GM21515 (cell line): ENCODE measurements at regions not wholly inside any gene's neighbourhood (a gene's known extent, or its start where the extent isn't known, plus 50 kb on each side); places are given as distances from the start of the nearest gene placed in this dataset.
"Not testable (repeated sequence)": the region's sequence is repeated elsewhere in the genome, so short reads cannot be mapped to it uniquely, and the experiment has no call there.

Source experiments
- ATAC-seq: cut with Tn5 transposase; IDR thresholded peaks from one replicate; pipeline ENCODE4 v1.9.1; 2021; ENCODE audit not compliant: unreplicated experiment

DNA sequence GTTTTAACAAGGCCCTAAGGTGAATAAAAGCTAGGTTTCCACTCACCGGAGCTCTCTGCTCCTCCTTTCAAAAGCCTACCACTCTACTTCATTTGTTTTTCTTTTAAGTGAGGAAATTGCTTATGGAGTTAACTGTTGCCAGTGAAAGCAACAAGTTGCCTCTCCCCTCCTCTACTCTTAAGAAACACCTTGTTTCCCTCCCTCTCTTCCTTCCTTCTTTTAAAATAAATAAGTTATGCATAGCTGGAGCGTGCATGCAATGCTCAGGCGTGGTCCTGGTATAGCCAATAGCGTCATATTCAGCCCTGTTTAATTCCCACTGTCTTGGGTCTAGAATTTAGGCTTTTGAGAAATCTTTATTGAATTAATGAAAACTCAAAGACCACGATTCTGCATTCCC, 101.1 kb upstream of the IGF1R start:
- no peak for ATAC-seq

DNA sequence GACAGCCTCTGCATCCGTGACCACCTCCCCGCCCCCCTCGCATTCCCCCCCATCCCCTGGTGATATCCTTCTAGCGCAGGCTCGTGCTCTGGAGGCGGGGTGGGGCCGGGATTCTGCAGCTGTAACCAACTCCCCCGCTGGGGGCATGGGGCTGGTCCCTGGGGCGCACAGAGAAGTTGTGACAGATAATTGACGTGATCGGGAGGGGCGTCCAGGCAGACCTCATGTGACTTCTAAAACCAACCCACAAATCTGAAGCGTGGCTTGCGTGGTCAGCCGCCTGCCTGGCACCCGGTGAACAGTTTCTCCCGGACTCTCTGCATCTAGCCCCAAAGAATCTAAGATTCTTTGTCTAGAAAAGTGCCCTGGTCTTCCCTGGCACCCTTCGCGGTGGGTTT, 100.6 kb upstream of the IGF1R start:
- ATAC-seq, result no peak

DNA sequence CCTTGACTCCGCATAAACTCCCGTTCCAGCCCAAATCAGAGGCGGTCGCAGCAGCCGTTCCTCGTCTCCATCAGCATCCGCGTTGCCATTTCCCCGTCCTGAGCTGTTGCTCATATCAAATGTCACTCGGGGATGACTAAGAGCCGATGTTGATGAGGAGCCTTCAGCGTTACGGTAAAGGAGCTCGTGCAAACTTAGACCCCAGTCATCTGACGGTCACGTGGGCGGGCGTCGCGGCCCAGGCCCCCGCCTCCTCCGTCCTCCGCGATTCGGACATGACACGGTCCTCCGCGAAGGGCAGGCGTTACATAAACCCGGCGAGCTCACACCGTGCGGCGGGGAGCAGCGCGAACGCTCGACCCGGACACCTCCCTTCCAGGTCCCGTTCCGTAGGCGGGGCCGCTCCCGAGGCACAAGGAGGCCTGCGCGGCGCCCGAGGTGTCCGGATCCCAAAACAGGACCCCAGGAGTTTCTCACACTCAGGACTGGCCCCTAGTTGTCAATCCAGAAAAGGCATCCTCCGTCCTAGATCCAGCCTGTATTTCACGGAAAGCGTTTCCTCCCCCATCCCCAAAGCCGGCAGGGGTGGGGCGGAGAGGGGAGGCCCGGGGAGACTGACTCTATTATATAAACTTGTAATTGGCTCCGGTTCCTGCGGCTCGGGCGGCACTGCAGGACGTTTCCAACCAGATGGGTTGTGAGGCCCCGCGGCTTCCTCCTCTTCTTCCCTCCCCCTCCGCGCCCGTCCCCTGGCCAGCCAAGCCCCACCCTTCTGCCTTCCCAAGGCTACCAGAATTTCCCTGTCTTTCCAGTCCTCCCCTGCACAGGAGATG, 100.0 kb upstream of the IGF1R start:
- no peak for ATAC-seq

DNA sequence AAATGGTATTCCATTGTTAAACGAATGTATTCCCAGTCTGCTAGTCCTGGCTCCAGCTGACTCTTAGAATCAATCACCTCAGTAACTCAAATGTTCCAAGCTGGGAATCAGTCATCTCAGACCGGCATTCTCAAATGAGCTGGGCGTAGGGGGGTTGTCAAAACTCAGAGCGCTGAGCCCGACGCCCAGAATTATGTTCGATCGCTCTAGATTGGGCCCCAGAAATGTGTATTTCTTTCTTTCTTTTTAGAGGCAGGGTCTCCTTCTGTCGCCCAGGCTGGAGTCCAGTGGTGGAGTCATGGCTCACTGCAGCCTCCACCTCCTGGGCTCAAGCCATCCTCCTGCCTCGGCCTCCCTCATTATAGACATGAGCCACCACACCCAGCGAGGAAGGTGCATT, 99.3 kb upstream of the IGF1R start:
- ATAC-seq, result no peak

DNA sequence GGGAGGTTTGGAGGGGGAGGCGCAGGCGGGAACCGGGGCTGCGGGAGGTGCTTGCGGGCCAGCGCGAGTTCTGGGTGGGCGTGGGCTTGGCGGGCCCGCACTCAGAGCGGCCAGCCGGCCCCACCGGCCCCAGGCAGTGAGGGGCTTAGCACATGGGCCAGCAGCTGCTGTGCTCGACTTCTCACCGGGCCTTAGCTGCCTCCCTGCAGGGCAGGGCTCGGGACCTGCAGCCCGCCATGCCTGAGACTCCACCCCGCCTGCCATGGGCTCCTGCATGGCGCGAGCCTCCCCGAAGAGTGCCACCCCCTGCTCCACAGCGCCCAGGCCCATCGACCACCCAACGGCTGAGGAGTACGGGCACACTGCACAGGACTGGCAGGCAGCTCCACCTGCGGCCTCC, 98.6 kb upstream of the IGF1R start:
- ATAC-seq, result no peak

DNA sequence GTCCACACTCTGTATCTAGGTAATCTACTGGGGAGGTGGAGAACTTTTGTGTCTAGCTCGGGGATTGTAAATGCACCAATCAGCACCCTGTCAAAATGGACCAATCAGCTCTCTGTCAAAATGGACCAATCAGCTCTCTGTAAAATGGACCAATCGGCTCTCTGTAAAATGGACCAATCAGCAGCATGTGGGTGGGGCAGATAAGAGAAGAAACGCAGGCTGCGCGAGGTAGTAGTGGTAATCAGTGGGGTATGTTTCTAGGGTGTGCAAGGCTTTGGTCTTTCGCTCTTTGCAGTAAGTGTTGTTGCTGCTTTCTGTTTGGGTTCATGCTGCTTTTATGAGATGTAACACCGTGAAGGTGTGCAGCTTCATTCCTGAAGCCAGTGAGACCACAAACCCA, 98.0 kb upstream of the IGF1R start:
- ATAC-seq, result not testable (repeated sequence)

DNA sequence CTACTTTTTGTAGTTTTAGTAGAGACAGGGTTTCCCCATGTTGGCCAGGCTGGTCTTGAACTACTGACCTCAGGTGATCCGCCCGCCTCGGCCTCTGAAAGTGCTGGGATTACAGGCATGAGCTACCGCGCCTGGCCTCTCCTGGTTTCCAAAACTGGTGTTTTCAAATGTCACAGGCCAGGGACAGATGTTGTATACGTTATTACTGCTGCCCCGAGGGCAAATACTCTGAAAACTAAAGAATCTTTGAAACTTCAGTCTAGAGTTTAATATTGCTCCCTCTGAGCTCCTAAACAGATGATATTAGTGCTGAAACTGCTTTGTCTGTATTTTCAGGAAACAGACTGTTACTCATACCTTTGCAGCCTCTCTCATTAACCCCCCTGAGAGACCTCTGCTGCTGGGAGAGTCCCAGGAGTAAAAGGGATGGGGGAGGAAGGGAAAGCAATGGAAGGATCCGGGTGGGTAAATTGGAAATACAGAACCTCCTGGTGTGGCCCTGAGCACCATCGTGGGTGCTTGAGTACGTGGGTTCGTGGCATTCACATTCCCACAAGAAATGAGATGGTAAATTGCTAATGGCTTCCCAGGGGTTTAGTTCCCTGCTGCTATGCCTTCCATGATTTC, 96.3 kb upstream of the IGF1R start:
- ATAC-seq, result no peak

DNA sequence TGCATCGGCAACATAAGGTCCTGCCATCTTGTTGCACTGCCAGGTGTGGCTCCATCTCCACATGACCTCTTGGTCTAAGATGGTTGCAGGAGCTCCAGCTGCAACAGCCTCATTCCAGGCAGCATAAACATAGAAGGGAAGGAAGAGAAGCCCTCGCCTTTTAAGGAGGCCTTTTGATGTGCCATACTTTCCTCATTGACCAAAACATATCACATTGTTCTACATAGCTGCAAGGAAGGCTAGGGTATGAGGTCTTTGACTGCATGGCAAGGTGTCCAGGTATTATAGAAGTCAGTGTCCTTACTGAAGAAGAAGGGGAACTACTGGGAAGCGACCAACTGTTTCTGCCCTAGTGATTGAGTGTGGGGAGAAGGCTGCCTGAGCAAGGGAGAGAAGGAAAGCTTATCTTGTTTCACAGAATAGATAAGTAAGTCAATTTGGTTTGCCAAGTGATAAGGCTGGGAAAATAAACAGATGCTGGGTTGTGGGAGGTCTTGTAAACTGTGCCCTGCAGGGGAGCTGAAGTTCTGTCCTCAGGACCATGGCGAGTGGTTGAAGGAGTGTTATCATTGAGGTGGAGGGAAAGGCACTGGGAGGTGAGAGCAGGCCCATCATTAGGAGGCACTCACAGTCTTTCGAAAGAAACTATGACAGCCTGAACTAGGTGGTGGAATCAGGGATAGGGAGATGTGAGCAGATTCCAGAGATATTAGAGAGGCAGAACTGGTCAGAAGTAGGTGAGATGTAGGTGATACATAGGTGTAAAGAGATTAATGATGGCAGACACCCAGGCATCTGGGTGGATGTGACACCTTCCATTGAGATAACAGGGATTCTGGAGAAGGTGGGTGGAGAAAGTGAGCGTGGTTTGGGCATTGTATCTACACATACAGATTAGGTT, 93.8 kb upstream of the IGF1R start:
- ATAC-seq, result no peak

DNA sequence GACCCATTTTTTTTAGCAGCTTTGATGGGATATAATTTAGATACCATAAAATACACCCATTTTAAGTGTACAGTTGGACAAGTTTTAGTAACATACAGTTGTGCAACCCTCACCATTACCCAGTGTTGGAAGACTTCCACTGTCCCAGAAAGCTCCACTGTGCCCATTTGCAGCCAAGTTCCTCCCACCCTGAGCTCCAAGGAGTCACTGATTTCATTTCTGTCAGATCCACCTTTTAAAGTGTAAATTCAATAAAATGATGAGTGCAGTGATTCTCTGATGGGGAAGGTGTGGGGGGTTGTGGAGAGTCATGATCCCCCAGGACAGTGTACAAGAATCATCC, 93.2 kb upstream of the IGF1R start:
- ATAC-seq, result no peak

DNA sequence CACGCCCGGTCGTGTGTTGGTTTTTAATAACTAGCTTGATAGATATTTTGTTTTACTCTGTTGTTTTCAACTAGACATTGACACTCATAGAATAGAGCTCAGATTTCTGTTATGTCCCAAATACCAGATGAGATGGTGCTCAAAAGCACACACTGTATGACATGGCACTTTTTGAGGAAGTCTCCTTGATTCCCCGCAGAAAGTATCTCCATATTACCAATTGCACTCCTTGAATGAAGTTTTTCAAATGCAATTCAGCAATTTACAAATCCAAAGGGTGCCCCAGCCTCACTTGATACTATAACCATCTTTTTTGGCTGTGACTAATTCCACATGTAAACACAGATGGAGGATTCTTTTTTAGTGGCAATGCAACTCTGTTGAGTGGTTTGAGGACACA, 92.0 kb upstream of the IGF1R start:
- ATAC-seq, result no peak

DNA sequence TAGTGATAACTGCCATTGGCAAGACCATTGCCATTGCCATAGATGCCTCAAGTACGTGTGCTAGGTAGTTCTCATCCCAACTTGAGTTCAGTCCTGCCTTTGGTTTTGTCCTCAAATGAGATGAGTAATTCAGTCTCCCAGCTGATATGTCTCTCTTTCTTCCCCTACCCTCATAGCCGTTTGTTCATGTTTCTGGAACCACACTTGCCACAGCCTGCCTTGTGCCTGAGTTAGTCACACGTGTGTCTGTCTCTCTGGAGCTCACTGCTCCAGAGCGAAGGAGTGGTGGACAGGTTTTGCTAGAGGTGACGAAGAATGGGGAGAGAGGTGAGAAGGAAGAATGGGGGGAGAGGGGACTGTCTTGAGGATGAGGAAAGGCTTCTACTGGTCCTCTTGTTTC, 88.0 kb upstream of the IGF1R start:
- no peak for ATAC-seq

DNA sequence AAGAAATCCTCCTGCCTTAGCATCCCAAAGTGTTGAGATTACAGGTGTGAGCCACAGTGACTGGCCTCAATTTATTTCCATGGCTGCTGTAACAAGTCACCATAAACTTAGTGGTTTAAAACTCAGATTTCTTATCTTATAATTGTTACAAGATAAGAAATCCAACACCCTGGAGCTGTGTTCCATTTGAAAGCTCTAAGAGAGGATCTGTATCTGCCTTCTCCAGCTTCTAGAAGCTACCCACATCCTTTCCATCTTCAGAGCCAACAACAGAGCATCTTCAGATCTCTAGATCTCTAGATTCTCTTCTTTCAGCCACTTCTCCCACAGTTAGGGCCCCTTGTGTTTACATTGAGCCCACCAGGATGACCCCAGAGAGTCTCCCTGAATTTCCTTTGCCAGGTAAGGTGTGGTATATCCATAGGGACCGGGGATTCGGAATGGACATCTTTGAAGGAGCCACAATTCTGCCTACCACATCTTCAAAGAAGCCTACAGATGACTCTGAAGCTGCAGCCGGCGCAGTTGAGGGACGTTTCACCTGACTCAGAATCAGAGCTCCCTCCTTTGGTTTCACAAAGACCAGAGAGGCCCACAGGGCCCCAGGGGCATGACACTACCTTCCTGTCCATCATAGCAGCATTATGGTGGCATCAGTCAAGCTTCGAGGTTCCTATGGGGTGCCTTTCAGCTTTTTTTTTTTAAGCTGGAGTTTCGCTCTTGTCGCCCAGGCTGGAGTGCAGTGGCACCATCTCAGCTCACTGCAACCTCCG, 87.0 kb upstream of the IGF1R start:
- no peak for ATAC-seq

DNA sequence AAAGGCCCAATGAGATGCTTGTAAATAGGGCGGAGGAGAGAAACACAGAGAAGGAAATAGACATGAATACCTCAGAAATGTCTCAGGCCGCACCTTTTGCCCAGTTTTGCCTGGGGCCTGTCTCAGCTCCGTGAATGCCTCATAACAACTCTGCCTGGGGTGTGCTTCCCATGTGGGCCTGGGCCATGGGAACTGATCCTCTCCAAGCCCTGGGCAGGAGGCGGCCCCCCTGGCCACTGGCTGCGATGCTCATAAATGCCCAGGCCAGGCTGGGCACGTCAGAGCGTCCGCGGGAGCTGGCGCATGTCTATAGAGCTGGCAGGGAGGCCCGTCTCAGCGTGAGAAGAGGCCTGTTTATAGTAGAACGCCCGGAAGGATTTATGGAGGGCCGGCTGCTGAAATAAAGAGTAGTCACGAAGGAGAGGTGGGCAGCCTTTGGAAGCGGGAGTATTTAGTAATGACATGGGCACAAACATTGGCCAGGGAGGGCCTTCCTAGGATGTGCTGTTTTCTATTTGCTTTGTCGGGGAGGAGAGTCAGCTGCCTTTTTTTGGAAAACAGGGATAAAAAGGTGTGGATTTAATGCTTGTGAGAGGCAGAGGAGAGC, 85.9 kb upstream of the IGF1R start:
- ATAC-seq, result no peak

DNA sequence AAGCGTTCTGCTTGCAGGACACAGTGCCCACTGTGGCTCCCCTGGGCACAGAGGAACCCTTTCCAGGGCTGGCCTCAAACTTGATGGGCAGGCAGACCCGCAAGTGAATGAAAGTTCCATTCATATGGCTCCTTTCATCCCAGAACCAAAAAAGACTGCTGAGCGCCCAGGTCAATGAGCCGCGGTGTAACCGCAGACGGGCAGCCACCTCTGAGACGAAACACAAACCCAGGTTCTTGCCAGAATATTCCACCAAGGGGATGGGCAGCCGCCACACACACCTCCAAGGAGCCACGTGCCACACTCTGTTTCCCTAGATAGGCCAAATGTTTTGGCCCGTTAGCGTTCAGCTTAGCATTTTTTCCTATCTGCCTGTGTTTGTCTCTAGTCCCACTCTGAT, 82.8 kb upstream of the IGF1R start:
- ATAC-seq, result no peak

DNA sequence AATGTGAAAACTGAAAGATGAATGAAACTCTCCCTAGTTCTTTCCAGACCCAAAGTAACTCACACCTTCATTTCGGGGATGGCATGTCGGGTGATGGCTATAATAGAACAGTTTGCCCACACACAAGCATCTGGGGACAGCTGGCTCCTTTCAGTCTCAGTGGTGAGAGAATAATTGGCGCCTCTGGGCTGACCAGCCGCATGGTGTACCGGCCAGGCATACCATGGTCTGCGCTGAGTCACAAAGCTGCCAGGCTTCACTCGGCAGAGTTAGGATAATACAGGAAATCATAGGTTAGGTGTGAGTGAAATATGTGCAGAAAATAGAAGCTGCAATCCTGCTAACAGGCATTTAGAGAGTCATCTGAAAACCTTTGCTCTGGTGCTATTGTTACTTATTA, 80.4 kb upstream of the IGF1R start:
- ATAC-seq, result no peak

DNA sequence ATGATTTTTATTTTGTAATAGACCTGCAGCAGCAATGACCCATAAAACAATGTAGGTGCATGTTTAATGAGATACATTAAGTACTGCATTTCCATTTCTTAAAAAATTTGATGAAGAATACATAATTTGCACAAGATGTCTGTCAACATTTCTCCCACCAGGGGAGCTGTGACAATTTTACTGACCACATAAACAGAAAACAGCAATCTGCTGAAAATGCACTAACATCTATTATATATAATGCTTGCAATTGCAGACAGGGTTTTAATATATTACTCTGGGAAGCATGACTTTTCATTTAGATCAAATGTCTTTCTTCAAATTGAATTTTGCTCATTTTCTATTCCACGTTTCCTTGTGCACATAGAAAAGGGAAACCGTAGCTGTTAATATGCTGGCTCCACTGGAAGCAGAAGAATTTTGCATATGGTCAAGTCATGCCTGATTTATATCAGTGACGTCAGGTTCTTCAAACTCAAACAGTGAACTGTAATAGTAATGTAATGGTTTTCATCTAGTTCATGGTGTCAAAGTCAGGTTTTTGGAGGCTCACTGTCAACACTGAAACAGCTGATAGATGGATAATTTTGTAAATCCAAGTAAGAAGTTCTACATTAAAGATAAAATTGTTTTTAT, 79.8 kb upstream of the IGF1R start:
- ATAC-seq, result no peak

DNA sequence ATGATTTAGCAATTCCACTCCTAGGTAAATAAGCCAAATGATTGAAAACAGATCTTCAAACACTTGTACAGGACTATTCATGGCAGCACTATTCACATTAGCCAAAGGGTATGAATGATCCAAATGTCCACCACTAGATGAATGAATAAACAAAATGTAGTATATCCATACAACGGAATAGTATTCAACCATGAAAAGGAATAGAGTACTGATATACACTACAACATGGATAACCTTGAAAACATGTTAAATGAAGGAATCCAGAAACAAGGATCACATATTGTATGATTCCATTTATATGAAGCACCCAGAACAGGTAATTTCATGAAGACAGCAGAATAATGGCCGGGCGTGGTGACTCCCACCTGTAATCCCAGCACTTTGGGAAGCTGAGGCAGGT, 78.2 kb upstream of the IGF1R start:
- ATAC-seq, result no peak

DNA sequence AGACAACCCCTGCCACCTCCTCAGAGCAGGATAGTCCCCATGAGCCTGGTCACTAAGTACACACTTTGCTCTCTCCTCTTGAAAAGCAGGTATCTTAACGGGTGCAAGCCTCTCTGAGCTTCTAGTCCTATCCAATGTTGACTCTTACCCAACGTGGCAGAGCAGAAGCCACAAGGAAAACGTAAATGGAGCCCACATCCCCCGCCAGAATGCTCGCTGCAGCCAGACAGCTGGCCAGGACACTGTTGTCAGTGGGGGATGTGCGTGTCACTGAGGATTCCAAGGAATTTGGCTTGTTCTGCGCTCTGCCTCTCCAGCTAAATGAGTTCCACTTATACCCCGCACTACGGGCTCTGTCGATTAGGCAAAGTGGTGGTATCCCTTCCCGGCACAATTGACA, 67.8 kb upstream of the IGF1R start:
- ATAC-seq, result no peak

DNA sequence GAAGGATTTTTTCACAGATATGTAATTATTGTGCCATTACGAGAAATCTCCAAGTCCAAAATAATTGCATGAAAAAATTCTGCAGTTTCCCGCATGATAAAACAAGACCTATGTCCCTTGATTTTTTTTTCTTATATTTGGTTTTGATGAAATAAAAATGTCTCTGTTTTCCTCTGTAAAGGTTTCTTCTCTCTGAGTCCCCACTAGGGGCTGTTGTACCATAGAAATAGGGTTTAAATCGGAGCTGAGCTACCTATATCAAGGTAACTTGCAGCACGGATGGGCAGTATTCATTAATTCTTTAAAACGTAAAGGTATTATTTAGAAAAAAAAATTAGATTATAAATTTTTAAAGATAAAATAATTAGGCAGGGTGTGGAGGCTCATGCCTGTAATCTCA, 66.6 kb upstream of the IGF1R start:
- ATAC-seq, result no peak

DNA sequence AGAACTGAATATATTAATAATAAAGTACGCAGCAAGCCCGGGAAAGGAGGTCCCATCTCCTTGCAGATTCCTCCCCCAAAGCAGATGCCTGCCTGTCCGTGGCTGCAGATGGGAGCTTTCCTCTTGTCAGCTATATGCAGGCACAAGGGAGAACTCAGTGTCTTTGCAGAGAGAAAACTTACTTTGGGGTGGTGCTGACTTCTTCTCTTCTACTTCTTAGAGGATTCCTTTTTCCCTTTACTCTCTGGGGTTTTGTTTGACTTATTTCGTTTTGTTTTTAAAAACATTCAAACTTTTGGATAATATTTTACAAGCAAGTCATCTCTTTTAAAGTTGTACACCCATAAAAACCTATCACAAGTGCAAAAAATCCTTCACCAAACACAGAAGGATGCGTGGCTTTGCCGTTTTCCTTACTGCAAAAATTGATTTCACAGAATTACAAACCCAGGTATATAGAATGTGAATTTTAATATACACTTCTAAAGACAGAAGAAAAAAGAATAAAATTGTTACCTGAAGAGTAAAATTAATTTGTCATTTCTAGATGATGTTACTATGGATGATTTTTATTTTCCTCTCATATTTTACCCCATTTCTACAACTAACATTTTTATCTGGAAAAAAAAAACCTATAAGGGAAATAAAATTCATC, 65.3 kb upstream of the IGF1R start:
- no peak for ATAC-seq
